Adrenal gland (tissue), 9 donors: ENCODE measurements at regions not wholly inside any gene's neighbourhood (a gene's known extent, or its start where the extent isn't known, plus 50 kb on each side); places are given as distances from the start of the nearest gene placed in this dataset.

Experiments used
- DNase-seq, 7 donors: peaks; one replicate each; pipeline ENCODE4 v3.0.0-alpha.2; 2019 to 2020
- H3K27ac ChIP-seq, 5 donors: fragments of 200-600 bp; sonication (generic) in 4 of 5; 1 replicate in 3 of 5; 2 replicates in 2 of 5; pipeline versions ENCODE4 v1.5.1 to v1.8.0; 2016 to 2020; ENCODE audit warnings: mild to moderate bottlenecking in 1 of 5
- H3K27me3 ChIP-seq: fragments of 200-600 bp; 2 replicates; pipeline ENCODE4 v1.8.0; 2021
- H3K36me3 ChIP-seq, 2 donors: fragments of 200-600 bp; replicated peaks in 1 of 2; 1 replicate in 1 of 2; 2 replicates in 1 of 2; pipeline versions ENCODE4 v1.5.1 to v1.8.0; 2018 to 2022
- H3K4me1 ChIP-seq, 2 donors: fragments of 200-600 bp; replicated peaks in 1 of 2; 1 replicate in 1 of 2; 2 replicates in 1 of 2; pipeline versions ENCODE4 v1.5.1 to v1.8.0; 2018 to 2021
- H3K4me3 ChIP-seq, 4 donors: fragments of 200-600 bp; sonication (generic) in 3 of 4; one replicate each; pipeline ENCODE4 v1.5.1; 2016 to 2018
- H3K9me3 ChIP-seq, 3 donors: fragments of 200-600 bp; sonication (generic) in 1 of 3; replicated peaks in 1 of 3; 1 replicate in 2 of 3; 2 replicates in 1 of 3; pipeline versions ENCODE4 v1.5.1 to v1.8.0; 2016 to 2021
- CTCF ChIP-seq, 6 experiments: fragments of 450-650 bp in 4 of 6; fragments of 200-600 bp in 2 of 6; sonication (generic) in 1 of 6; IDR thresholded peaks; 1 replicate in 5 of 6; 2 replicates in 1 of 6; pipeline versions ENCODE4 v1.5.1 to v1.8.0; 2016 to 2021; ENCODE audit warnings: antibody characterized with exemption in 6 of 6, mild to moderate bottlenecking in 2 of 6, moderate library complexity in 1 of 6
- POLR2A ChIP-seq, 2 donors: fragments of 450-650 bp; IDR thresholded peaks; one replicate each; pipeline ENCODE4 v1.6.1; 2017; ENCODE audit warnings: antibody characterized with exemption in 2 of 2, mild to moderate bottlenecking in 2 of 2, moderate library complexity in 1 of 2
- WGBS, 4 donors: extraction: QIAGEN DNeasy Blood & Tissue Kit in 2 of 4; methylation state at CpG; one replicate each; pipeline versions ENCODE4 v1.1.5 to v1.1.7; 2013 to 2017; 5-methylcytosine and 5-hydroxymethylcytosine counted together
- intact Hi-C, 2 donors: fragments of 100-400 bp; cut with DNase I; formaldehyde crosslinking; loops; one replicate each; pipeline versions ENCODE4 v1.14.1 to v1.15.0; 2022 to 2023
- donor health status: healthy with polysubstance abuse.
- donor health status: Bipolar disorder and iron deficiency.
- donor health status: DM: yes; HTN: yes; CAD: no.
- donor health status: DM: no; HTN: no; CAD: no.
- donor health status: DM: no; HTN: no; CAD: no.

DNA sequence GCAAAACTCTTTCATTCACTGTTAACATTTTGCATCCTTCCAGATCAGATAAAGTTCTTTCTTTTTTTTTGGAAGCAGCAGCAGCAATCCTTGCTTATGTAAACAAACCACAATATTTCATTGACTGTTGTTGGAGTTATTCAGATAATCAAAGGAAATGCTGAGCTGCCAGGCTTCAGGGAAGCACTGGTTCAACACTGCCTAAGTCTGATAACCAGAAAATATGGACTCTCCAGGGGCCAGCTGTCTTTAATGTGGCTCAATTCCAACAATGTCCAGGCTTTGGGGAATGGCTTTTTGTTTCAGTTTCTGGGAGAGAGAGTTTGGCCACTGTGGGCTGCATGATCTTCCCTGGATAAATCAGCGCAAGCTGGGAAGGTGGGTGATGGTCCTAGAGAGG is 354.3 kb downstream of the AKAIN1 start:
- H3K4me1 ChIP-seq = no peaks in the 10 kb centered on the region
- H3K27me3 ChIP-seq = no peaks in the 10 kb centered on the region
- intact Hi-C loops = no loop called here
- 54 to 83% (median 63%) methylated on average over 1 of the region's 1 CpG for WGBS, 4 donors
- no peak for DNase-seq
- H3K36me3 ChIP-seq = no peaks in the 10 kb centered on the region
- H3K9me3 ChIP-seq = no peaks in the 10 kb centered on the region
- no peak for TF ChIP-seq CTCF (IDR thresholded peaks at IDR 0.05)
- no peak for TF ChIP-seq POLR2A (IDR thresholded peaks at IDR 0.05)
- H3K4me3 ChIP-seq = no peak overlapping the region
- no peak overlapping the region for H3K27ac ChIP-seq

- WGBS, 4 donors = 42 to 66% (median 51%) methylated on average over 2 of the region's 2 CpGs
- Histone ChIP-seq H3K4me1 (no peaks in the 10 kb centered on the region), H3K27ac (no peak overlapping the region), H3K4me3 (no peak overlapping the region), H3K9me3 (no peaks in the 10 kb centered on the region), H3K27me3 (no peaks in the 10 kb centered on the region), H3K36me3 (no peaks in the 10 kb centered on the region)
- intact Hi-C loops = no loop called here
- no peak for DNase-seq
- TF ChIP-seq POLR2A (IDR thresholded peaks at IDR 0.05) (no peak), CTCF (IDR thresholded peaks at IDR 0.05) (no peak)
Measured at GRCh38 chr18:4842287-4842686, 354.8 kb downstream of the AKAIN1 start.

- Histone ChIP-seq H3K27me3 (no peaks in the 10 kb centered on the region), H3K27ac (no peak overlapping the region), H3K9me3 (no peaks in the 10 kb centered on the region), H3K4me3 (no peak overlapping the region), H3K4me1 (no peaks in the 10 kb centered on the region), H3K36me3 (no peaks in the 10 kb centered on the region)
- TF ChIP-seq CTCF (IDR thresholded peaks at IDR 0.05) (no peak), POLR2A (IDR thresholded peaks at IDR 0.05) (no peak)
- no peak for DNase-seq
- intact Hi-C loops = no loop called here
Measured at GRCh38 chr18:4839639-4840038, 357.4 kb downstream of the AKAIN1 start.

DNA sequence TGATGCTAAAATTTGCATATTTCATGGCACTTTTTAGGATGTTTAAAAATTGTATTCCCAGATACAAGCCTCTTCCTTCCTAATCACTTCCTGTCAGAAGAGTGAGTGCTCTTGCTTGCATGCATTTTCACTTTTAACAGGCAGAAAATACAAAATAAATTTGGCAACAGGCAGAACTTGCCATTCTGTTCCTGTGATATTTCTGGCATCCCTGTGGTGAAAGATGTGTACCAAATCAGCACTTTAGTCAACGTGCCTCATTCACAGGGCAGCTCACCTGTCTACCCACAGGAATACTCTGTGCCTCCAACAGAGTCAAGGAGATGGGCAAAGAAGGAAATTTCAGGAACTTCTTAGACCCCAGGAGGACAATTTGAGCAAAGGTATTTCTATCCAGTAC is 360.9 kb downstream of the AKAIN1 start:
- Histone ChIP-seq H3K36me3 (no peaks in the 10 kb centered on the region), H3K4me3 (no peak overlapping the region), H3K27ac (no peak overlapping the region), H3K9me3 (no peaks in the 10 kb centered on the region), H3K27me3 (no peaks in the 10 kb centered on the region), H3K4me1 (no peaks in the 10 kb centered on the region)
- no peak for TF ChIP-seq POLR2A (IDR thresholded peaks at IDR 0.05)
- TF ChIP-seq CTCF (IDR thresholded peaks at IDR 0.05) = no peak
- intact Hi-C loops = no loop called here
- no peak for DNase-seq
- 50 to 68% (median 55%) methylated on average over 1 of the region's 1 CpG for WGBS, 4 donors
